ENCODE measurements at regions not wholly inside any gene's neighbourhood (a gene's known extent, or its start where the extent isn't known, plus 50 kb on each side); places are given as distances from the start of the nearest gene placed in this dataset.

- TF ChIP-seq EZH2 (IDR thresholded peaks at IDR 0.05; ENCODE audit: borderline replicate concordance, low read length) (no peak), CTCF (conservative IDR thresholded peaks at IDR 0.05 in 1 of 2, IDR thresholded peaks at IDR 0.05 in 1 of 2; ENCODE audit: extremely low read depth in 1 of 2, insufficient read depth in 1 of 2, low read depth in 1 of 2, low read length in 2 of 2) (no peak)
These were observed 54.5 kb upstream of the PALM2AKAP2 start for GRCh38 chr9:109725460-109725859.
